Trophoblast cell (in vitro differentiated cells and primary cell): ENCODE measurements at regions not wholly inside any gene's neighbourhood (a gene's known extent, or its start where the extent isn't known, plus 50 kb on each side); places are given as distances from the start of the nearest gene placed in this dataset.

Experiments used
- DNase-seq, 2 donors: peaks; one replicate each; pipeline ENCODE4 v3.0.0-alpha.2; 2016
- H2AFZ ChIP-seq: 2 replicates; pipeline ENCODE4 v1.6.1; 2013; ENCODE audit warnings: low read length, moderate library complexity, mild to moderate bottlenecking; ENCODE audit not compliant: insufficient read depth, poor library complexity
- H2AK5ac ChIP-seq: 2 replicates; pipeline ENCODE4 v1.6.1; 2013; ENCODE audit warnings: mild to moderate bottlenecking, low read length
- H2BK120ac ChIP-seq: 2 replicates; pipeline ENCODE4 v1.6.1; 2013; ENCODE audit warnings: low read length, mild to moderate bottlenecking, moderate library complexity; ENCODE audit not compliant: insufficient read depth, poor library complexity
- H2BK12ac ChIP-seq: 2 replicates; pipeline ENCODE4 v1.6.1; 2013; ENCODE audit warnings: mild to moderate bottlenecking, low read length, moderate library complexity
- H2BK5ac ChIP-seq: 2 replicates; pipeline ENCODE4 v1.6.1; 2013; ENCODE audit warnings: low read length, low read depth, moderate library complexity, mild to moderate bottlenecking; ENCODE audit not compliant: poor library complexity
- H3K14ac ChIP-seq: 2 replicates; pipeline ENCODE4 v1.6.1; 2013; ENCODE audit warnings: mild to moderate bottlenecking, low read length
- H3K18ac ChIP-seq: 2 replicates; pipeline ENCODE4 v1.6.1; 2013; ENCODE audit warnings: mild to moderate bottlenecking, low read length
- H3K23ac ChIP-seq: 2 replicates; pipeline ENCODE4 v1.6.1; 2013; ENCODE audit warnings: low read length
- H3K27ac ChIP-seq: 2 replicates; pipeline ENCODE4 v1.5.1; 2013; ENCODE audit warnings: low read depth, mild to moderate bottlenecking, inconsistent platforms, low read length, moderate library complexity
- H3K27me3 ChIP-seq: 2 replicates; pipeline ENCODE4 v1.6.1; 2013; ENCODE audit warnings: inconsistent platforms, mild to moderate bottlenecking, low read length, moderate library complexity; ENCODE audit not compliant: insufficient read depth
- H3K36me3 ChIP-seq, 2 experiments: 1 replicate in 1 of 2; 2 replicates in 1 of 2; pipeline ENCODE4 v1.6.1; 2013; ENCODE audit warnings: low read length in 2 of 2, mild to moderate bottlenecking in 2 of 2, moderate library complexity in 1 of 2; ENCODE audit not compliant: insufficient read depth in 2 of 2, control insufficient read depth in 1 of 2
- H3K4ac ChIP-seq: 2 replicates; pipeline ENCODE4 v1.6.1; 2013; ENCODE audit warnings: low read depth, mild to moderate bottlenecking, low read length, moderate library complexity
- H3K4me1 ChIP-seq, 2 experiments: 1 replicate in 1 of 2; 2 replicates in 1 of 2; pipeline ENCODE4 v1.6.1; 2013; ENCODE audit warnings: low read length in 2 of 2, mild to moderate bottlenecking in 2 of 2, moderate library complexity in 1 of 2; ENCODE audit not compliant: insufficient read depth in 2 of 2, control insufficient read depth in 1 of 2
- H3K4me2 ChIP-seq: 2 replicates; pipeline ENCODE4 v1.6.1; 2013; ENCODE audit warnings: inconsistent platforms, mild to moderate bottlenecking, low read length, moderate library complexity
- H3K4me3 ChIP-seq: 2 replicates; pipeline ENCODE4 v1.5.1; 2013; ENCODE audit warnings: mild to moderate bottlenecking, low read depth, low read length, inconsistent platforms
- H3K79me1 ChIP-seq: one replicate; pipeline ENCODE4 v1.6.1; 2013; ENCODE audit warnings: low read length
- H3K79me2 ChIP-seq: 2 replicates; pipeline ENCODE4 v1.6.1; 2013; ENCODE audit warnings: low read length, mild to moderate bottlenecking; ENCODE audit not compliant: control insufficient read depth, insufficient read depth, poor library complexity
- H3K9ac ChIP-seq: 2 replicates; pipeline ENCODE4 v1.6.1; 2013; ENCODE audit warnings: mild to moderate bottlenecking, low read length
- H3K9me3 ChIP-seq: 2 replicates; pipeline ENCODE4 v1.6.1; 2013; ENCODE audit warnings: low read depth, mild to moderate bottlenecking, control low read depth, inconsistent platforms, low read length; ENCODE audit not compliant: insufficient read depth
- H4K12ac ChIP-seq: 2 replicates; pipeline ENCODE4 v1.6.1; 2013; ENCODE audit warnings: low read depth, mild to moderate bottlenecking, low read length, moderate library complexity
- H4K8ac ChIP-seq: 2 replicates; pipeline ENCODE4 v1.6.1; 2013; ENCODE audit warnings: low read depth, mild to moderate bottlenecking, low read length, moderate library complexity
- H4K91ac ChIP-seq: one replicate; pipeline ENCODE4 v1.6.1; 2013; ENCODE audit warnings: low read depth, mild to moderate bottlenecking, low read length, moderate library complexity
- WGBS: extraction: QIAGEN DNeasy Blood & Tissue Kit; methylation state at CpG from one replicate; pipeline ENCODE4 v1.1.7; 2013; ENCODE audit warnings: missing lambda C conversion rate; ENCODE audit not compliant: insufficient read length, insufficient coverage; ENCODE audit errors: extremely low coverage; 5-methylcytosine and 5-hydroxymethylcytosine counted together

- no peaks in the 10 kb centered on the region for H3K27me3 ChIP-seq
- no peak overlapping the region for H3K14ac ChIP-seq
- H2AK5ac ChIP-seq: no peak overlapping the region
- DNase-seq: peak; percentile 6 to 66
- no peak overlapping the region for H3K9ac ChIP-seq
- no peak overlapping the region for H2BK12ac ChIP-seq
- no peak overlapping the region for H2BK120ac ChIP-seq
- no peaks in the 10 kb centered on the region for H3K9me3 ChIP-seq
- WGBS: no CpG with 5 or more reads among the region's 9 CpGs
- no peak overlapping the region for H3K23ac ChIP-seq
- no peak overlapping the region for H3K18ac ChIP-seq
- no peak overlapping the region for H3K27ac ChIP-seq
- no peak overlapping the region for H4K8ac ChIP-seq
- no peak overlapping the region for H3K4ac ChIP-seq
- H3K4me1 ChIP-seq: no peaks in the 10 kb centered on the region
- H4K91ac ChIP-seq: no peak overlapping the region
- H3K36me3 ChIP-seq: no peaks in the 10 kb centered on the region
- no peak overlapping the region for H2AFZ ChIP-seq
- no peak overlapping the region for H3K4me3 ChIP-seq
- no peak overlapping the region for H2BK5ac ChIP-seq
- H3K79me2 ChIP-seq: no peaks in the 10 kb centered on the region
- no peak overlapping the region for H3K4me2 ChIP-seq
- H4K12ac ChIP-seq: no peak overlapping the region
- no peaks in the 10 kb centered on the region for H3K79me1 ChIP-seq
Measured at GRCh38 chr14:76575108-76575507, 186.2 kb upstream of the VASH1 start.

GRCh38 chr14:76576047-76576741 is 185.1 kb upstream of the VASH1 start:
- Histone ChIP-seq H4K91ac (no peak overlapping the region), H2AFZ (no peak overlapping the region), H3K23ac (no peak overlapping the region), H3K18ac (no peak overlapping the region), H4K12ac (no peak overlapping the region), H2BK12ac (no peak overlapping the region), H3K4ac (no peak overlapping the region), H3K4me3 (no peak overlapping the region), H3K36me3 (no peaks in the 10 kb centered on the region), H3K4me2 (no peak overlapping the region), H3K27ac (no peak overlapping the region), H2BK120ac (no peak overlapping the region), H3K9ac (no peak overlapping the region), H3K4me1 (no peaks in the 10 kb centered on the region), H3K79me1 (no peaks in the 10 kb centered on the region), H2BK5ac (no peak overlapping the region), H3K14ac (no peak overlapping the region), H3K79me2 (no peaks in the 10 kb centered on the region), H3K27me3 (no peaks in the 10 kb centered on the region), H3K9me3 (no peaks in the 10 kb centered on the region), H4K8ac (no peak overlapping the region), H2AK5ac (no peak overlapping the region)
- peak in 1 of 2 donors; percentile 44 for DNase-seq
- WGBS: no CpG with 5 or more reads among the region's 8 CpGs

GRCh38 chr14:76577090-76577489 is 184.2 kb upstream of the VASH1 start:
- Histone ChIP-seq H4K91ac (no peak overlapping the region), H3K36me3 (no peaks in the 10 kb centered on the region), H3K18ac (no peak overlapping the region), H3K14ac (no peak overlapping the region), H3K4me2 (no peak overlapping the region), H2AK5ac (no peak overlapping the region), H3K4me3 (no peak overlapping the region), H3K9me3 (no peaks in the 10 kb centered on the region), H3K4ac (no peak overlapping the region), H3K4me1 (no peaks in the 10 kb centered on the region), H2BK120ac (no peak overlapping the region), H3K79me1 (no peaks in the 10 kb centered on the region), H2BK12ac (no peak overlapping the region), H3K27ac (no peak overlapping the region), H3K79me2 (no peaks in the 10 kb centered on the region), H2AFZ (no peak overlapping the region), H4K12ac (no peak overlapping the region), H3K9ac (no peak overlapping the region), H4K8ac (no peak overlapping the region), H3K27me3 (no peaks in the 10 kb centered on the region), H2BK5ac (no peak overlapping the region), H3K23ac (no peak overlapping the region)
- no peak for DNase-seq
- no CpG with 5 or more reads among the region's 2 CpGs for WGBS

- H3K79me1 ChIP-seq: no peaks in the 10 kb centered on the region
- no peaks in the 10 kb centered on the region for H3K4me1 ChIP-seq
- no peaks in the 10 kb centered on the region for H3K27me3 ChIP-seq
- no peaks in the 10 kb centered on the region for H3K9me3 ChIP-seq
- H4K8ac ChIP-seq: no peak overlapping the region
- no peak overlapping the region for H3K4me2 ChIP-seq
- no peak overlapping the region for H3K4me3 ChIP-seq
- H3K36me3 ChIP-seq: no peaks in the 10 kb centered on the region
- H3K27ac ChIP-seq: no peak overlapping the region
- no peak overlapping the region for H3K9ac ChIP-seq
- no peak overlapping the region for H2AFZ ChIP-seq
- no peak for DNase-seq
- H4K91ac ChIP-seq: no peak overlapping the region
- no peak overlapping the region for H2AK5ac ChIP-seq
- no peak overlapping the region for H2BK5ac ChIP-seq
- no peak overlapping the region for H3K14ac ChIP-seq
- no peak overlapping the region for H3K18ac ChIP-seq
- H3K4ac ChIP-seq: no peak overlapping the region
- H3K79me2 ChIP-seq: no peaks in the 10 kb centered on the region
- H2BK12ac ChIP-seq: no peak overlapping the region
- no peak overlapping the region for H2BK120ac ChIP-seq
- no peak overlapping the region for H4K12ac ChIP-seq
- WGBS: no CpG with 5 or more reads among the region's 3 CpGs
- H3K23ac ChIP-seq: no peak overlapping the region
Measured at GRCh38 chr14:76577837-76578236, 183.4 kb upstream of the VASH1 start.
